IgD-negative memory B cell (primary cell): ENCODE measurements at regions not wholly inside any gene's neighbourhood (a gene's known extent, or its start where the extent isn't known, plus 50 kb on each side); places are given as distances from the start of the nearest gene placed in this dataset.

Experiments
- H3K27ac Mint-ChIP-seq, 3 donors: one replicate each; pipeline ENCODE4 v1.8.0; 2020 to 2022; ENCODE audit warnings: mild to moderate bottlenecking in 3 of 3, mixed read lengths in 3 of 3, moderate library complexity in 1 of 3
- H3K27me3 Mint-ChIP-seq: one replicate; pipeline ENCODE4 v1.8.0; 2021; ENCODE audit warnings: mixed read lengths
- H3K36me3 Mint-ChIP-seq: one replicate; pipeline ENCODE4 v1.8.0; 2020; ENCODE audit warnings: mild to moderate bottlenecking, mixed read lengths
- H3K4me1 Mint-ChIP-seq, 3 donors: one replicate each; pipeline ENCODE4 v1.8.0; 2020 to 2022; ENCODE audit warnings: mixed read lengths in 3 of 3, mild to moderate bottlenecking in 1 of 3
- H3K4me3 Mint-ChIP-seq, 4 donors: one replicate each; pipeline ENCODE4 v1.8.0; 2020 to 2022; ENCODE audit warnings: mild to moderate bottlenecking in 4 of 4, mixed read lengths in 4 of 4, moderate library complexity in 3 of 4
- H3K9me3 Mint-ChIP-seq, 3 donors: one replicate each; pipeline ENCODE4 v1.8.0; 2020 to 2021; ENCODE audit warnings: mixed read lengths in 3 of 3, mild to moderate bottlenecking in 1 of 3

DNA sequence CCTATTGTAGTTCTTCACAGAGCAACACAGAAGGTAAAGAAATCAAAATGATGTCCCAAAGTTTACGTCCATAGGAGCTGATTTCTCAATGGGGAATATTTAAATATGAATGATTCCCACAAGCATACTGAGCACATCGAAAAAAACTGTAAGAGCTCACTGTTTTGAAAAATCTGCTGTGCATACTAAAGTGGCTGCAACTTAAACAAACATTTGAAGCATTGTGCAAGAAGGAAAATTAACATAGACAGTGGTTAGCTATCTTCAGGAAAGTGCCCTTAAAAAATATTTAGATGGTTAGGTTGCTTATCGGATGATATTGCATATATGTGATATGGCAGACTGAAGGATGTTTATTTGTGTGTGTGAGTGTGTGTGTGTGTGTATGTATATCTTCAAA is 747.6 kb downstream of the RFPL4B start:
- no peaks in the 10 kb centered on the region for H3K9me3 Mint-ChIP-seq
- no peaks in the 10 kb centered on the region for H3K4me1 Mint-ChIP-seq

DNA sequence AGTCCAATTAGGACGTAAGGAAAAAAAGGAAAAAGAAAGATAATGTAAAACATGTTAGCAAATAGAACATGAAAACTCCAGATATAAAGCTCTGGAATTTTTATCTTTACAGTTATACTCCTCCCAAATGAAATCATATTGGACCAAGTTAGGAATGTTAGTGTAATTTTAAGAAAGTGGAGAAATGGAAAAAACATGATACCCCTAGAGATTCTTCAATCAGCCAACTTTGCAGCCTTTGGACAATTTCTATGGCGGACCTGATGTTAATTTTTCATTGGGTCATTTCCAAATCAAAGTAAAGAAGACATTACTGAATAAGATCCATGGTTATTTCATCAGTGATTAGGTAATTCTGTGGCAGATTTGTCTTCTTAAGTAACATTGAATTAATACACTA is 748.7 kb downstream of the RFPL4B start:
- peaks cover 3% of the 10 kb centered on the region for H3K27me3 Mint-ChIP-seq

More for the DNA sequence above, 747.6 kb downstream of the RFPL4B start:
- no peak overlapping the region for H3K4me3 Mint-ChIP-seq
- no peak overlapping the region for H3K27ac Mint-ChIP-seq
- H3K27me3 Mint-ChIP-seq: peaks cover 3% of the 10 kb centered on the region
- H3K36me3 Mint-ChIP-seq: no peaks in the 10 kb centered on the region

DNA sequence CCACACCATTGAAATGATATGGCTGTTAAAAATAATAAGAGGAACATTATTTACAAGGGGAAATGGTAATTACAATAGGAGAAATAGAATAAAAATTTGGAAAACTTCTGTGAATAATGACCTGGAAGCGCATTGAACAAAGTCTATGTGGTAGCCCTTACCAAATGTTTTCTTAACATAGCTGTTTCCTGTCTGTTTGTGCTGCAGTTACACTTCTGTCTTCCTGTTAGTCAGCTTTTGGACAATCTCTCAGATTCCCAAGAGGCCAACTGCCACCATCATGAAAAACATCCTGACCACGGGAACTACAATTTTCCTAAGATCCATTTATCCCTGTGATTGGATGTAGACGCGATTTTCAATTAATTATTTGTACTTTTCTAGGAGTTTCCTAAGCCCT is 754.4 kb upstream of the MARCKS start:
- peaks cover 0 to 2% (median 0%) of the 10 kb centered on the region in 3 donors for H3K9me3 Mint-ChIP-seq
- no peaks in the 10 kb centered on the region for H3K36me3 Mint-ChIP-seq
- no peak overlapping the region for H3K27ac Mint-ChIP-seq
- H3K4me1 Mint-ChIP-seq: peaks cover 0 to 3% (median 0%) of the 10 kb centered on the region in 3 donors
- H3K27me3 Mint-ChIP-seq: no peaks in the 10 kb centered on the region
- no peak overlapping the region for H3K4me3 Mint-ChIP-seq

More for the DNA sequence above, 748.7 kb downstream of the RFPL4B start:
- H3K4me3 Mint-ChIP-seq: no peak overlapping the region
- no peaks in the 10 kb centered on the region for H3K36me3 Mint-ChIP-seq
- H3K9me3 Mint-ChIP-seq: no peaks in the 10 kb centered on the region
- no peaks in the 10 kb centered on the region for H3K4me1 Mint-ChIP-seq
- no peak overlapping the region for H3K27ac Mint-ChIP-seq

DNA sequence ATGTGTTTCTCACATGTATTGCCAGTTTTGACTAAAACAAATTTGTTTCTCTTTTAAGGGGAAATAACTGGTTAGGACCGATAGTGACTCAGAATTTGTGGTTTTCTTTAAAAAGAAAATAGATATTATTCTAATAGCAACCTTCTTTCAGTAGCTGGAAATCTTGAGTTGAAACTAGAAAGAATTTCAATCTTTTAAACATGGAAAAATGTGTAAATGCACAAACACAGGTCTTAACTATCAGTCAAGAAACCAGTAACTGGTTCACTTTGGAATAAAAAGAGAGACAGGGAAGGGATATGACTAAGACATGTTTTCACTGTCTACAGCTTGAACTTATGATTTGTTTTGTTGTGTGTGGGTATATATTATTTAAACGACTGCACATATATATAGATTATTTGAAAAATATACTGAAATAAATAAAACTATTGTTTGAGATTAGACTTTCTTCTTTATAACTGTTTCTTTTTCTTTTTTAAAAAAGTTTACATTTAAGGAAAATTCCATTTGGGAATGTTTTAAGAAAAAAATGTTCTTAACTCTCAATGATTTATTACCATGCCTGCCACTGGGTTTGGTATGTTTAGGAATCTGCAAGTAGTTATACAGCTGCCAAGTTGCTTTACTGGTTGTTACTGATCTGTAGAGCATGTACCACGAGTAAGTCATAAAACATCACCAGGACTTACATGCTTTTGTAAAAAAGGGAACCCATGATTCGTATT is 753.3 kb upstream of the MARCKS start:
- peaks cover 0 to 3% (median 2%) of the 10 kb centered on the region in 3 donors for H3K9me3 Mint-ChIP-seq

DNA sequence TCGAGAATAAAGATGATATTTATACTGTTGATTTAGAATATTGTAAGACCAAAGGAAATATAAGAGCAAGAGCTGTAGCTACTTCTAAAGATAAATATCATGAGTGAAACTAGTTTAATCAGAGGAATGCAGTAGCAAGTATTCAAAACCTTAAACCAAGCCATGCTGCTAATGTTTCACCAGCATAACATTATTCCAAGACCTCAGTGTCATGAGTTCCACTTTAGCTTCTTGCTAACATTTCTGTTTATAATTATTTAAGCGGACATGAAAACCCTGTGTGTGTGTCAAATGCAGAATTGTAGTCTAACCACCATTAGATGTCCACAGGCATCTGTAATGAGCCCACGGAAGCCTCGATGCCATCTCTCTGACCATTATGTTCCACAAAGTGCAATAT is 752.6 kb upstream of the MARCKS start:
- peaks cover 0 to 5% (median 2%) of the 10 kb centered on the region in 3 donors for H3K9me3 Mint-ChIP-seq
- no peak overlapping the region for H3K4me3 Mint-ChIP-seq
- H3K27me3 Mint-ChIP-seq: peaks cover 2% of the 10 kb centered on the region
- no peaks in the 10 kb centered on the region for H3K36me3 Mint-ChIP-seq
- H3K27ac Mint-ChIP-seq: no peak overlapping the region
- H3K4me1 Mint-ChIP-seq: peaks cover 0 to 3% (median 0%) of the 10 kb centered on the region in 3 donors

More for the DNA sequence above, 753.3 kb upstream of the MARCKS start:
- H3K4me3 Mint-ChIP-seq: no peak overlapping the region
- H3K4me1 Mint-ChIP-seq: peaks cover 0 to 3% (median 0%) of the 10 kb centered on the region in 3 donors
- H3K27me3 Mint-ChIP-seq: peaks cover under 1% of the 10 kb centered on the region
- no peak overlapping the region for H3K27ac Mint-ChIP-seq
- no peaks in the 10 kb centered on the region for H3K36me3 Mint-ChIP-seq

DNA sequence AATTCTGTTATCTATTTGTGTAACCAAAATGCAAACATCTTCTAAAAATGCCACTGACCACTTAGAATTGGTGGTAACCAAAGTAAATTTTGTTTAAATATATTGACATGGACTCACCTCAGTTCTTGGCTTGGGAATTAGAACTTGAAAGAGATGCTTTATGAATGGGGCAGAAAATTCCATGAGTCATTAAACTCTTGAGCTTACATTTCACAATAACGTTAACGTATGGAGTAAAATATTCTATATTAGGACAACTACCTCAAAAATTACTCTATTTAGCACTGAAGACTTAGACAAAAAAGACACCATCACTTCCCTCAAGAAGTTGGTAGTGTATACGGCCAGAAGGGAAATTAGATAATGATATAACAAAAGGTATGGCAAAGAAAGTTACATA is 752.2 kb upstream of the MARCKS start:
- H3K27ac Mint-ChIP-seq: no peak overlapping the region
- H3K36me3 Mint-ChIP-seq: no peaks in the 10 kb centered on the region
- peaks cover 2% of the 10 kb centered on the region for H3K27me3 Mint-ChIP-seq
- peaks cover 0 to 3% (median 0%) of the 10 kb centered on the region in 3 donors for H3K4me1 Mint-ChIP-seq
- H3K4me3 Mint-ChIP-seq: no peak overlapping the region
- peaks cover 0 to 5% (median 2%) of the 10 kb centered on the region in 3 donors for H3K9me3 Mint-ChIP-seq

DNA sequence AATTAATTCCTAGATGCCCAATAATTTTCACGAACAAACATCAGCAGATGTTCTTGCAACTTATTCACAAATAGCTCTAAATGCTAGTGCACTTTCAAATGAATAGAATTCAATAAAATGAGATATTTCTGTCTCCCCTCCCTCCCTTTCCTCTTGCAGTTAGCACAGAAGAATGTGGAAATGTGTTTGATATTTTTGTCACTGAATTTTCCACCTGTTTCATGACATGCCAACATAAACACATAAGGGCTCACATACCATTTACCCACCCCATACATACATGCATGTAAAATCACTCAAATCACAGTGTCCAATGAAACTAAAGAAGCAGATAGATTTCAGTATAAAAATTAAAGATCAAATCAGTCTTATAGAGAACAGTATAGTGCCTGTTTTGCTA is 746.9 kb upstream of the MARCKS start:
- peaks cover 0 to 9% (median 2%) of the 10 kb centered on the region in 3 donors for H3K9me3 Mint-ChIP-seq
- H3K4me3 Mint-ChIP-seq: no peak overlapping the region
- peaks cover 2% of the 10 kb centered on the region for H3K27me3 Mint-ChIP-seq
- peaks cover 0 to 2% (median 0%) of the 10 kb centered on the region in 3 donors for H3K4me1 Mint-ChIP-seq
- H3K27ac Mint-ChIP-seq: no peak overlapping the region
- H3K36me3 Mint-ChIP-seq: no peaks in the 10 kb centered on the region

DNA sequence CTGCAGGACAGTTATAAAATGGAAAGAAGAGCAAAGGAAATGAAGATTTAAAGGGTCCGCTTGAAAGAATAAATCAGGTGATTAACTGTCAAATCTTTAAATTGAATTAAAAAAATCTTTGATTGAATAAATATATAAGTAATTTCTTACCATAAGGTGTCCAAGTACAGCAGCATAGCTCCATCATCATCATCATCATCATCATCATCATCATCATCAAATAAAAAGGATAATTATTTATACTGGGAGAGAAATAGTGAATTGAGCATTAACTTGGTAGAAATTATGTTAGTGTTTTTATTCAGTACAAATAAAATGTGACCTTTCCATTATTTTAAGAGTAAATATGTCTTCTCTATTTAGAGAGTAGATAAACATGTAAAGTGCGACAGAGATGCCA is 745.6 kb upstream of the MARCKS start:
- Mint-ChIP-seq H3K4me1 (peaks cover 0 to 2% (median 0%) of the 10 kb centered on the region in 3 donors), H3K4me3 (no peak overlapping the region), H3K27me3 (peaks cover 2% of the 10 kb centered on the region), H3K36me3 (no peaks in the 10 kb centered on the region), H3K9me3 (peaks cover 0 to 9% (median 2%) of the 10 kb centered on the region in 3 donors), H3K27ac (no peak overlapping the region)

DNA sequence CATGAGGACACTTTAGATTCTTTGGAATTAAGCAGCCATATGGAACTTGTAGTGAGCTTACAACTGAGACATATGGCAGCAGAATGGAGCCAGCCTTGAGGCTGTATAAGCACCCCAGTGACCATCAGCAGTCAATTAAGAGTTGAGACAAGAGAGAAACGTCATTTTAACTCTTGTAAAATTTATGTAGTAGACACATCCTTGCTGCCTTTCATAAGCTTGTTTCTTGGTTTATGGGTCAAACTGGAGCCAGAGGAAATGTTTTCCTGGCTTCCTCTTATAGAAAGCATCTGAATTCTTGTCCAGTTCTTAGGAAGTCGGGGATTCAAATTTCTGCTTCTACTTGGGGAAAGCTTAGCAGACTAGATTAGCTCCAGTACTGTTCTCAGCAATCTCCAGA is 745.1 kb upstream of the MARCKS start:
- peaks cover 0 to 2% (median 0%) of the 10 kb centered on the region in 3 donors for H3K4me1 Mint-ChIP-seq
- H3K27me3 Mint-ChIP-seq: peaks cover 2% of the 10 kb centered on the region
- H3K27ac Mint-ChIP-seq: no peak overlapping the region
- H3K9me3 Mint-ChIP-seq: peaks cover 0 to 9% (median 2%) of the 10 kb centered on the region in 3 donors
- H3K4me3 Mint-ChIP-seq: no peak overlapping the region
- no peaks in the 10 kb centered on the region for H3K36me3 Mint-ChIP-seq

DNA sequence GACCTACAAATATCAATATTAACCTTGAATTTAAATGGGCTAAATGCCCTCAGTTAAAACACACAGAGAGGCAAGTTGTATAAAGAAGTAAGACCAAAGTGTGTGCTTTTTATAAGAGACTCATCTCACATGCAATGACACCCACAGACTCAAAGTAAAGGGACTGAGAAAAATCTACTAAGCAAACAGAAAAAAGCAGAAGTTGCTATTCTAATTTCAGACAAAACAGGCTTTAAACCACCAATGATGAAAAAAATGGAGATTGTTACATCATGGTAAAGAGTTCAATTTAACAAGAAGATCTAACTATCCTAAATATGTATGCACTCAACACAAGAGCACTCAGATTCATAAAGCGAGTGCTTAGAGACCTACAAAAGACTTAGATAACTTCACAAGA is 741.9 kb upstream of the MARCKS start:
- H3K9me3 Mint-ChIP-seq: peaks cover 3 to 8% (median 8%) of the 10 kb centered on the region in 3 donors
- no peaks in the 10 kb centered on the region for H3K27me3 Mint-ChIP-seq
- H3K27ac Mint-ChIP-seq: no peak overlapping the region
- H3K4me3 Mint-ChIP-seq: no peak overlapping the region
- no peaks in the 10 kb centered on the region for H3K36me3 Mint-ChIP-seq
- H3K4me1 Mint-ChIP-seq: peaks cover 0 to 2% (median 0%) of the 10 kb centered on the region in 3 donors

DNA sequence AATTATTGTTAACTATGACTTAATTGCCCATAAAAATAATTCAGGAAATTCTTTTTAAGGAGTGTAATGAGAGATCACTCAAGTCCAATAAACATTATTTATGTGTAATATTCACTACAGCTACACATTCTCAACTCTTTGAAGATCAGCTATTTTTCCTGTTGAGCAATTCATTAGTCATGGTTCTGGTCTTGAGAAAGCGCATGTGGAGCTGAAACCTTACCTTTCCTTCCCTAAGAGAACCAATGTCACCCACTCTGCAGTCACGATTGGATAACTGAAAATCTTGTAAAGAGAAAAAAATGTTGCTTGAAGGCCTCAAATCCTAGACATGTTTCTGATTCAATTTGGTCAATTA is 736.9 kb upstream of the MARCKS start:
- no peak overlapping the region for H3K4me3 Mint-ChIP-seq
- no peaks in the 10 kb centered on the region for H3K4me1 Mint-ChIP-seq
- H3K9me3 Mint-ChIP-seq: peaks cover 3 to 8% (median 4%) of the 10 kb centered on the region in 3 donors
- H3K27me3 Mint-ChIP-seq: no peaks in the 10 kb centered on the region
- no peaks in the 10 kb centered on the region for H3K36me3 Mint-ChIP-seq
- H3K27ac Mint-ChIP-seq: no peak overlapping the region

DNA sequence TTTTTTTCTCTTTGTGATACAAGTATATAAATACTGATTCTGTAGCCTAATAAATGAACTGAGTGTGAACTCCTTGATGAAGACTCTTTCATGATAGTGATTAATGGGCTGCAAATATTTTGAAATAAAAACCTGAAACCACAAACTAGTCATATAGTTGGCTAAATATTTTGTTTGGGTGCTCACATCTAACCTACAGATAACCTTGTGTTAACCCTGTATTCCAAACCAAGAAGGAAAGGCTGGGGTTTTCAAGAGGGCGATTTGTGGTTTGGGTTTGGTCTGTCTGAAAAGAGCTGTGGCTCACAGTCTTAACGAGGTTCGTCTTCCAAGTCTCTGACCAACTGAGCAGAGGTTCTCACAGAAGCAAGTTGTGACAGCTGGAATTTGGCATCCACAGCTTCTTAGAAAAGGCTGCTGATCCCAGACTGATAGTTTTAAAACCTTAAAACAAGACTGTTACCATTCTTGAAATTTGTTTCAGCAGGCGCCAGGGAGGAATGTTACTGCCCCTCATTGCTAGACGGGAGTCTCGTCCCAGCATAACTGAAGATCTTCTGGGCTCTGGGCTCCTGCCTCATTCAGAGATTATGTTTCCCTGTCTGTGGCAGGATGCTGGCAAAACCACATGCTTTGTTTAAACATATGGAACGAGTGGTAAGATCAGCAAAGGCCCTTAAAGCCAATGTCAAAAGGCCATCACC is 736.4 kb upstream of the MARCKS start:
- Mint-ChIP-seq H3K4me1 (no peaks in the 10 kb centered on the region), H3K27me3 (no peaks in the 10 kb centered on the region), H3K4me3 (no peak overlapping the region), H3K27ac (no peak overlapping the region), H3K9me3 (peaks cover 3 to 8% (median 4%) of the 10 kb centered on the region in 3 donors), H3K36me3 (no peaks in the 10 kb centered on the region)

DNA sequence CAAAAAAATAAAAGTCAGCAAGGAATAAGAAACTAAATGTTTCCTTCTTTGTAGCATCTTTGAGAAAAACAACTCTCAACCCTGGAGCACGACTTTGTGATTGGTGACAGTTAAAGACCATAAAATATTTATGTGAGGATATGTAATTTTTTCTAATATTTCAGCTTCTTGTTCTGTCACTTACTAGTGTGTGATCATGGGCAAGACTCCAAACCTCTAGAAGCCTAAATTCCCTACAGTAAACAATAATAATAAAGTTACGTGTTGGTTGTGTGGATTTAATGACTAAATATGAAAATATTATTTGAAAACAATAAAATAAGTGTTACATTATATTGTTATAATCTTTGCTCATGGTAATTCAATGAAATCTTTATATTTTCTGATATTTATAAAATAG is 735.6 kb upstream of the MARCKS start:
- H3K4me1 Mint-ChIP-seq: no peaks in the 10 kb centered on the region
- H3K4me3 Mint-ChIP-seq: no peak overlapping the region
- no peaks in the 10 kb centered on the region for H3K36me3 Mint-ChIP-seq
- H3K9me3 Mint-ChIP-seq: peaks cover 3 to 8% (median 4%) of the 10 kb centered on the region in 3 donors
- no peak overlapping the region for H3K27ac Mint-ChIP-seq
- no peaks in the 10 kb centered on the region for H3K27me3 Mint-ChIP-seq

DNA sequence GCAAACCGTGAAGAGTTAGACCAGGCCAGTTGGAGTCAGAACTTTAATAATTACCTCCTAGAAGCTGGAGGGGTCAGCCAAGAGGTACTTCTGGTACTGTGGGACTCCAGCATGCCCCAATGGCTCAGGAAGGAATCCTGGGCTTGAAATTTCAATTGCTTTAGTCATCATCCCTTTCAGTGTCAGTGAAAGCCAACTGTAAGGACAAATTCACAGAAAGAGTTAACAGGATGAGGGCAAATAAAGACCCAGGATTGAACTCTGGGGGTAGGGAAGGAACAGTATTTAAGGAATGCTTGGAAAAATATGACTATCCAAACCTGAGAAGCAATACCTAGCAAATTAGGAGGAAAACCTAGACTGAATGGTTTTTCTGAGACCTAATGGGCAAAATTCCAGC is 735.1 kb upstream of the MARCKS start:
- H3K9me3 Mint-ChIP-seq: peaks cover 3 to 8% (median 4%) of the 10 kb centered on the region in 3 donors
- no peaks in the 10 kb centered on the region for H3K27me3 Mint-ChIP-seq
- H3K27ac Mint-ChIP-seq: no peak overlapping the region
- H3K36me3 Mint-ChIP-seq: no peaks in the 10 kb centered on the region
- no peaks in the 10 kb centered on the region for H3K4me1 Mint-ChIP-seq
- no peak overlapping the region for H3K4me3 Mint-ChIP-seq

DNA sequence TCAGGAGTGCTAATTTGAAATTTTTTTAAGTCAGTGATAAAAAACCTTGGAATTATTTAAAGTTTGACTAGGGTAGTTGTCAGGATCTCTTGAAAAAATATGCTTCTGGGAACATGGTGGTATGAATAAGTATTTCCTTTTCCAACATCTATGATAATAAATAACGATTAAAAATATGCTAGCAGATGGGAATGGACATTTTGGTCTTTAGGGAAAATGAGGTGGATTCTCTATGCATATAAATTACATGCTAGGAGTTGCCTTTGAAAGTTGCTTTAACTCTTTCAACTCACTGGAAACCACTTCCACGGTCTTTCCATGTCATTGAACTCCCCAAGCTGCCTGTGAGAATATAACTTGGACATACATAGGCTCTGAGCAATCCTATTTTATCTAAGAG is 731.5 kb upstream of the MARCKS start:
- H3K4me3 Mint-ChIP-seq: no peak overlapping the region
- H3K4me1 Mint-ChIP-seq: no peaks in the 10 kb centered on the region
- H3K9me3 Mint-ChIP-seq: no peaks in the 10 kb centered on the region
- no peak overlapping the region for H3K27ac Mint-ChIP-seq
- no peaks in the 10 kb centered on the region for H3K36me3 Mint-ChIP-seq
- no peaks in the 10 kb centered on the region for H3K27me3 Mint-ChIP-seq
